ENCODE measurements at regions not wholly inside any gene's neighbourhood (a gene's known extent, or its start where the extent isn't known, plus 50 kb on each side); places are given as distances from the start of the nearest gene placed in this dataset.

DNA sequence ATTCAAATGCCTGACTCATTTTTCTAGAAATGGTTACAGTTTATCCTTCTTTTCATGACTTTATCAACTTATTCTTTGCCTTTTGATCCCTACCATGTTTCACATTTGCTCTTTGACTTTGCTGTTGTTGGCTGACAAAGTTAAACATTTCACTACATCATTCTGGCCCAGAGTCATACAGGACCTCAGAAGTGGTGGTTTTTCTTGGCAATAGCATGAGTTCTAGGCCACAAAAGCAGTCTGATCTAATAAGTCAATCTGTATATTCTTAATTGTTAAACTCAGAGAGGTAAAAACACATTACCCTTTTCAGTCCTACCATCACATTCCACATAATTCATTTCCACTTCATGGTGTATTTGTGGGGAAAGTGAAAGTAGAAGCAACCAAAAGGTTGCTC is 763.2 kb upstream of the TENM4 start:
- ChIA-PET CTCF (no interaction called here), POLR2A (no interaction called here)
- DNase-seq (ENCODE audit: extremely low spot score) = no peak
- TF ChIP-seq, protein P1, sequence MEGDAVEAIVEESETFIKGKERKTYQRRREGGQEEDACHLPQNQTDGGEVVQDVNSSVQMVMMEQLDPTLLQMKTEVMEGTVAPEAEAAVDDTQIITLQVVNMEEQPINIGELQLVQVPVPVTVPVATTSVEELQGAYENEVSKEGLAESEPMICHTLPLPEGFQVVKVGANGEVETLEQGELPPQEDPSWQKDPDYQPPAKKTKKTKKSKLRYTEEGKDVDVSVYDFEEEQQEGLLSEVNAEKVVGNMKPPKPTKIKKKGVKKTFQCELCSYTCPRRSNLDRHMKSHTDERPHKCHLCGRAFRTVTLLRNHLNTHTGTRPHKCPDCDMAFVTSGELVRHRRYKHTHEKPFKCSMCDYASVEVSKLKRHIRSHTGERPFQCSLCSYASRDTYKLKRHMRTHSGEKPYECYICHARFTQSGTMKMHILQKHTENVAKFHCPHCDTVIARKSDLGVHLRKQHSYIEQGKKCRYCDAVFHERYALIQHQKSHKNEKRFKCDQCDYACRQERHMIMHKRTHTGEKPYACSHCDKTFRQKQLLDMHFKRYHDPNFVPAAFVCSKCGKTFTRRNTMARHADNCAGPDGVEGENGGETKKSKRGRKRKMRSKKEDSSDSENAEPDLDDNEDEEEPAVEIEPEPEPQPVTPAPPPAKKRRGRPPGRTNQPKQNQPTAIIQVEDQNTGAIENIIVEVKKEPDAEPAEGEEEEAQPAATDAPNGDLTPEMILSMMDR (IDR thresholded peaks at IDR 0.05; ENCODE audit: control extremely low read depth, extremely low read depth, low read depth, missing control alignments) = no peak

DNA sequence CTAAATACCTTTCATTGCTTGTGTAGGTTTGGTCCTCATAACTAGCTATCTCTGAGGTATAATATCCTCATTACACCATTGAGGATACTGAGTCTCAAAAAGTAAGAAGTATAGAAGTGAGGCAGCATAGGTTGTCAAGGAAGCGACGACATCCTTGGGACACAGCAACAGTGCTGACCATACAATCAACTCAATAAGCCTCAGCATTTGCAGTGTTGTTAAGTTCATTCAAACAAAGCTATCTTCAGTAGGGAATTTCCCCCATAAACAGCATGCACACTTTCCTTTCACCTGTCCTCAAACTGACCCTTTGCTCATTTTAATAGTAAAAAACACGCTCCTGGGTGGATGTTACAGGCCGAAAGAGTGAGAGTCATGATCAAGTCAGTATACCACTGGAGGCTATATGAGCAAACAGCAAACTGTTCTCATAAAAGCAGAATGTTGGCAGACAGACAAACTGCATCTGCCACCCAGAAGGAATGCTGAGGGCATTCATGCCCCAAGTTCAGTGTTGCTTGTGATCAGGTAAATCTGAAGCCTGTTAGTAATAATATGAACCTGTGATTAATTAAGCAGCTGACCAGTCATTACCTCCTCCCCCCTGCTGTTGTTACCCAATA is 756.2 kb upstream of the TENM4 start:
- ChIA-PET CTCF (interaction anchor here (0.8 kb wide), 1 partner anchor 8 kb away, joined by 3 read pairs; no protein-coding TSS in a partner anchor), POLR2A (no interaction called here)
- TF ChIP-seq, protein P1 (IDR thresholded peaks at IDR 0.05; ENCODE audit: control extremely low read depth, extremely low read depth, low read depth, missing control alignments) = no peak
- no peak for DNase-seq (ENCODE audit: extremely low spot score)

DNA sequence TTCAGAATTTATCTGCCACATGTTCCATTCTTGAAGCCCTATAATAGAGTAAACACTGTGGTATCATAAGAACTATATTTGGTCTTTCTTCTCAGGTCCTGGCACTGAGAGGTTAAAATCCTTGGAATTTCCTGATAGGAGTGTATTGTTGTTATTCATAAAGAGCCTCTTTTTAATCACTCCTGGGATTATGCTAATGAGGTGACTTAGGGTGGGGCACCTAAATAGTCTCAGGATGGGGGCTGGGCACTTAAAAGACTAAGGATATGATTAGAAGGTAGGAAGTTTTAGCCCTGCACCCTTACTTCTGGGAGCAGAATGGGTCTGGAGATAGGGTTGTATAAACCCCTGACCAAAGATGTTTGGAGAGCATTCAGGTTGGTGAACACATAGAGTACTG is 755.2 kb upstream of the TENM4 start:
- DNase-seq (ENCODE audit: extremely low spot score) = no peak
- ChIA-PET POLR2A (no interaction called here), CTCF (no interaction called here)
- TF ChIP-seq, protein P1 (IDR thresholded peaks at IDR 0.05; ENCODE audit: control extremely low read depth, extremely low read depth, low read depth, missing control alignments) = no peak

DNA sequence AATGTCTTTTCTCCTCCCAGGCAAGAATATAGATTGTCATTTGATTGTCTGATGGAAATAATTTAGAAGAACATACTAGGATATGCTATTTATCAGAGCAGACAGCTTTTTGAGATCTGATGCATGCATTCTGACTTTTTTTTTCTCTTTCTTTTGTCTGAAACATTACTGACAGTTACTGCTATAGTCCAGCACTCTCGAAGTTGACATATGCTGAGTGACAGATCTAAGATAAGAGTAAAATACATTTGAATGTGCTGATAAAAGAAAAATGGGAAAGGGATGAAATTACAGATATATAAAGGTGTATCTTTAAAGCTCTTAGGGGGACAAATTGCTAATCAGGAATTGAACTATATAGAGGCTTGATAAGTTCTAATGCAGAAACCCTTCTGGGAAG is 753.8 kb upstream of the TENM4 start:
- ChIA-PET POLR2A (no interaction called here), CTCF (no interaction called here)
- no peak for DNase-seq (ENCODE audit: extremely low spot score)
- TF ChIP-seq, protein P1 (IDR thresholded peaks at IDR 0.05; ENCODE audit: control extremely low read depth, extremely low read depth, low read depth, missing control alignments) = no peak

DNA sequence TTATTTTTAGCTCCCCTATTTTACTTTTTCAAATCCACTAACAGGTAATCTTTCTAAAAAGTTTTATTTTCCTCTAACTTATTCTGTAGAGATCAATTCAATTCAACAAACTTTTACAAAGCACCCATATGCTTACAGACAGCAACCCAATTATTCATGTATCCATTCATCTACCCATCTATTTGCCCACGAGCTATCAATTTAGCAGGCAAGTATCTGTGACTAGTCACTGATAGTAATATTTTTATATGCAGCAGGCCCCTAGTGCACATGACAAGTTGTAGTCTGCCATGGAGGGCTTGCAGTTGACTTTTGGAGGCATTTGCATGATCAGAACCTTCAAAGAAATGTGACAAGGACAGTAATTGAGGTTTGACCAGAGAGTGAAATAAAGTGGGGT is 753.2 kb upstream of the TENM4 start:
- ChIA-PET CTCF (no interaction called here), POLR2A (no interaction called here)
- TF ChIP-seq, protein P1 (IDR thresholded peaks at IDR 0.05; ENCODE audit: control extremely low read depth, extremely low read depth, low read depth, missing control alignments) = no peak
- DNase-seq (ENCODE audit: extremely low spot score) = no peak

DNA sequence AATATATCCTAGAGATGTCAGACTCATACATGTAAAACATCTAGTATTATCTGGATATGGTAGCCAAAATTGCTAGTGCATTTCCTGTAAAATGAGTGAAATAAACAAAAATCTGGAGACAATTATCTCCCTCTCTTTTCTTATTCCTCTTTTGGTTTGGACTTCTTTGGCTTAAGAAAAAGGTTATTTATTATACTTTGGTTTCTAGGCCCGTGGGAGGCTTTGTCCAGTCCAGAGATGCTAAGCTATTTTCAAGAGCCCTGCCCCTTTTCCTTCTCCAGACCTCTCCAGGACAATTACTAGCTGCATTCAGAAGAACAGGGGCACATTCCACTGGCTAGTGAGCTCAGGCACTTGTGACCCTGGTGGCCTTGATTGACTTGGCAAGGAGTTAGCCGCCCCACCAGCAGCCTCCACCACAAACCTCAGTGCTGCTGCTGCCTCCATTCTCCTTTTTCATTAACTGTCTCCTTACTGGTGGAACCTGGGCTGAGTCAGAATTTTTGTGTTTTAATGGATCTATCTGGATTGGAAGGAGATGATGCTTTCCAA is 747.3 kb upstream of the TENM4 start:
- no peak for DNase-seq (ENCODE audit: extremely low spot score)
- ChIA-PET POLR2A (no interaction called here), CTCF (no interaction called here)
- TF ChIP-seq, protein P1 (IDR thresholded peaks at IDR 0.05; ENCODE audit: control extremely low read depth, extremely low read depth, low read depth, missing control alignments) = no peak
